Activated CD8-positive, alpha-beta memory T cell treated with anti-CD3 and anti-CD28 coated beads, Interleukin-2, amount 50 U/mL, for 4 hours (primary cell): ENCODE measurements at regions not wholly inside any gene's neighbourhood (a gene's known extent, or its start where the extent isn't known, plus 50 kb on each side); places are given as distances from the start of the nearest gene placed in this dataset.
"Not testable (repeated sequence)": the region's sequence is repeated elsewhere in the genome, so short reads cannot be mapped to it uniquely, and the experiment has no call there.

ENCODE experiments used
- DNase-seq: peaks from one replicate; pipeline ENCODE4 v3.0.0-alpha.2; 2020

DNA sequence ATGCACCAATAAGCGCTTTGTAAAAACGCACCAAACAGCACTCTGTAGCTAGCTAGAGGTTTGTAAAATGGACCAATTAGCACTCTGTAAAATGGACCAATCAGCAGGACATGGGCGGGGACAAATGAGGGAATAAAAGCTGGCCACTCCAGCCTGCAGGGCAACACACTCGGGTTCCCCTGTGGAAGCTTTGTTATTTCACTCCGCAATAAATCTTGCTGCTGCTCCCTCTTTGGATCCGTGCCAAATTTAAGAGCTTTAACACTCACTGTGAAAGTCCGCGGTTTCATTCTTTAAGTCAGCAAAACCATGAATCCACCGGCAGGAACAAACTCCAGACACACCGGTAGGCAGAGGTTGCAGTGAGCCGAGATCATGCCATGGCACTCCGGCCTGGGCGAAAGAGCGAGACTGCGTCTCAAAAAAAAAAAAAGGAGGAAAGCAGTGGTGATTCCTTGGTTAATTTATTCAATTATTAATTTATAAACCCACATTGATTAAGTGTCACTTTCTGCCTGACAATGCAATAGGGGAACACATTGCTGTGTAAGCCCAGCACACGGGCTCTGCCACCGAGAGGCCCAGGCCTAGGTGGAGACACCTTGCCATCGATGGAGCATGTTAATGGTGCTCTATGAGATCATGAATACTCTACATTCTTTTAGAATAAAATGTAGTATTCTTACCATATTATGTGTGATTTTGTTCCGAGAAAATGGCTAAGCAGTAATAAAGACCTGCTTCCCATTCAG, 687.6 kb upstream of the HS6ST1 start:
- DNase-seq: no peak

DNA sequence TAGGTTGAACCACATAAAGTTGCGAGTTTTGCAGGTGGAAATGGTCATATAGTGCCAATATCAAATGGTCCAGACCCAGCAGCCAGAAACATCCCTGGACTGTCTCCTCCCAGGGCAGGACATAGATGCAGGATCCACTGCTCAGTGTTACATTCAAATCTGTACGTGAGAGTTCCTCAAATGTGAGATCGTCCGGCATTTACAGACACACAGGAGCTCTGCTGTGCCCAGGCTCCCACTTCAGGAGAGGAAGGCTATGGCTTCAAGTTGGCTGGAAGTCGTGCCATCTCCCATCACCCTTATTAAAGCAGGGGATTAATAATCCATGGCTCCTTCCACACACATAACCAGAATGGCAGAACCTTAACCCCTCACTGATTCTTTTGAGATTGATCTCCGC, 688.2 kb upstream of the HS6ST1 start:
- no peak for DNase-seq

DNA sequence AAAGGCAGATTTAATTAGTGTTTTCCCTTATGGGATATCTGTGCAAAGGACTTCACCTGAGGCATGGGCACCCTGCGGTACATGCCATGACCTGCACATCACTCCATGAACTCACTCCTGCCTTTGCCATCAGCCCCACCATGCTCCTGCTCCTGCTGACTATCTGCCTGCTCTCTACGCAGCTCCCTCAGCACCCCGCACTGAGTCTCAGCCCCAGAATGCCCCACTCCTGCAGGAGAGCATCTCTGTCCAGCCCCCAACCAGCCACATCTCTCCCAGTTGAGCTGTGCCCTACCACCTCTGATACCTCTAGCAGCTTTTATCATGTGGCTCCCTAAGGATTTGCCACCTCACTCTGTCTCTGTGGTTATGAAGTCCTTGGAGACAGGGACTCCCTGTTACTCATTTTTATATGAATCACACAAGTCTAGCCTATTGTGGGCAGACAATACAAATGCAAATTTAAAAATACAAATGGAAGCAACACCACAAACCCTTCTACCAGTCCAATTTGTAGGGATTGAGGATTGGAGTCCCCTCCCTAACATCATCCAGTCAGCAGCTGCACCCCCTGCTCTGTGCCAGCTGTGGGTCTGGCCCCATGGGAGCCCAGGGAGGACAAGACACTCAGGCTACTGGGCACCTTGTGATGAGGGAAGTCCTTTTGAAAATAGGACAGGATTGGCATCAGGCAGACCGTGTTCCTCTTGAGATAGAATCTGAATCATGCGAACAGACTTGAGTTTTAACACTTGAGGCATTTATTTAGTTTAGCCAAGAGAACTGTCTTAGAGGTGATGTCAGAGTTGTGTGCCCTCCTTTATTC, 689.6 kb upstream of the HS6ST1 start:
- DNase-seq: no peak

DNA sequence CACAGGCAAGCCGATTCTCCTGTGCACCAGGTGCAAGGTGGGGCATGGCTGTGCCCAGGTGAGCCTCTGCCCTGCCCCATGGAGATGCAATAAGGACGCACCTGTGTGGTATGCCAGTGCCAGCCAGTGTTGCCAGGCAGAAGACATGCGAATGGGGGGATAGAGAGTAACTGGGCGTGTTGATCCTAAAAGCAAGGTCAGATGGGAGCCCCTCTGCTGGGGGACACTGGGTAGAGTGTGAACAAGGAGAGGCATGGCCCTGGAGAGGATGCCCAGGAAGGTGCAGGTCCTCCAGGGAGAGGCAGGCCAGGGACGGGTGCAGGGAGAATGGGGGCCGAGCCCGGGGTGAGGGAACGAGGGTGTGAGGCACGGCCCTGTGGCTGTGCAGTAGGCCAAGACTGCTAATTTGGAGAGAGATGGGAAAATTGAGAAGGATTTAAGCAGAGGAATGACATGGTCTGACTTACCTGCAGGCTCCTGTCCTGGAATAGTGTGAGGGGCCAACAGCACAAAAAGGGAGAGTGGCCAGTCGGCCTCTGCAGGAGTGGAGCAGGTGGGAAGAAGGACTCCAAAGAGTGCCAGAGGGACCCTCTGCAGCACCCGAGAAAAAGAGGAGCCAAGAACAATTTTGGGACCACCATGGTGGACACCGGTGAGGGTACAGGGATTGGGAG, 690.4 kb upstream of the HS6ST1 start:
- no peak for DNase-seq

DNA sequence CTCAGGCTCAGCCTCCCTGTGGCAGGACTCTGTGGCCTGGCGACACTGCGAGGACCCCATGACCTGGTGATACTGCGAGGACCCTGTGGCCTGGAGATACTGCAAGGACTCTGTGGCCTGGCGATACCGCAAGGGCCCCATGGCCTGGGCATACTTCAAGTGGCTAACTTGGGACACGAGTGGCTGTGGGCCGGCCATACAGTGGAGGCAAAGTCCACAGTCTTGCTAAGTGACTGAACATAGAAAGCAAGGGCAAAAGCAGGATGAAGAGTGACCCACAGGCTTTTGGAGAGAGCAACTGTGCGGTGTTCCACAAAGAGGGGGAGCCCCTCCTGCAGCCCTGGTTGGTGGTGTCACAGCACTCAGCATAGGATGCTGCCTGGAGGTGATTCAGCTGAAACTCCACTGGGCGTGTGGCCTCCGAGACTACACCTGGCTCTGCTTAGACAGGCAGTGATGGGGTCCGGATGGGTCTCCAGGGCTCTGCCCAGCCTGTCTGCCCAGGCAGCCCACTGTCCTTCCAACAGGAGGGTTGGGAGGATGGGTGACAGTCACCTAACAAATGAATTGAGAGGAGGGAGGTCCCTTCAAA, 691.0 kb upstream of the HS6ST1 start:
- DNase-seq: no peak

DNA sequence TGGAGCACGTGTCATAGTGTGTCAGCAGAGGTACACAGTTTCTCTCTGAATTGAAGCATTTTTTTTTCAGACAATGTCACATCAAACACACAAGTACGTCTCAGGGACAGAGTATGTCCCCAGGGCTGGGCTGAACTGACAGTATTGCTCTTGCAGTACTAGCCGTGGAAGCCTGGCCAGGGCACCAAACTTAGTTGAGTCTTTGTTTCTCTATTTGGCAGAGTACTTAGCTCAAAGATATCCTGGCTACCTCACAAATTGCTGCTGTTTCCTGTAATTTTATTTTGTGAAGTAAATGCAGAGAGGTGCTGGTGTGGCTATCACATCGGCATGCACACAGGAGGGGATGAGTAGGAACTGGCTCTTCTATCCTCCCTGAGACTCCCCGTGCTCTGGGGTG, 691.6 kb upstream of the HS6ST1 start:
- no peak for DNase-seq

DNA sequence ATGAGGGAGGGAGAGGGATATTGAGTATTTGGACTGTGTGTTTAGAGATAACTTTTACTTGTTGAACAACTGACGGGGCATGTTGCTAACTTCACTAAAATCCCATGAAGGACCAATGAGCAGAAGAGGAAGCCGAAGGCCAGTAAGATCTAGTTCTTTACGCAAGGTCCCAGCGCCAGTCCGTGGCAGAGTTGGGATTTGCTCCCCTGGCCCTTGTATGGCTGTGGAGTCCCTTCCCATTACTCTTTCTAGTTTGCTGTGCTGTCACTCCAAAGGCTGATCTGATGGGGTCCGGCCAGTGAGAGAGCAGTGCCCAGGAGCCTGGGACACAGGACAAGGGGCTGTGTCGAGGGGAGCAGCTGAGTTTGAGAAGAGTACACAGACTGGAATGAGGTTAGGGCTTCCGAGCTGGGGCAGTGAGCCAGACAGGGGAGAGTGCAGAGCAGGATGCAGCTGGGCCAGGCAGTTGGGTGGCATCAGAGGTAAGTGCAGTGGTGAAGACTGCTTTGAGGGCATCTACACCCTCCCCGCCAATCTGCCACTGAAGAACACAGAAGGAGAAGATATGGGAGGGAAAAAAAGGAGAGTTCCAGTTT, 692.9 kb upstream of the HS6ST1 start:
- DNase-seq: no peak

DNA sequence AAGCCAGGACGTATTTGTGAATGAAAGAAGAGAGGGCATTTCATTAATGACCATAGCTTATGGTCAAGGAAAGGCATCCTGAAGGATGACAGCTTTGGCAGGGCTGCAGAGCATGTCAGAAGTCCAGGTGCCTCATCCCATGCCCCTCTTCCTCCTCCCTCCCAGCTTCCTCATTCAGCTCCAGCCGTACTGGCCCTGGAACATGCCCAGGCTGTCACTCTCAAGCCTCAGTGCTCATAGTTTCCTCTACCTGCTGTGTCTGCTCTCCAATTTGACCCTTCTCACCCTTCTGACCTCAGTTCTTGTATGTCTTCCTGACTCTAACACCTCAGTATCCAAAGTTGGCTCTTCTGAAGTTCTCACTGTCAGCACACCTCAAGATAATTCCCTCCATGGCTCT, 695.8 kb upstream of the HS6ST1 start:
- DNase-seq: no peak

DNA sequence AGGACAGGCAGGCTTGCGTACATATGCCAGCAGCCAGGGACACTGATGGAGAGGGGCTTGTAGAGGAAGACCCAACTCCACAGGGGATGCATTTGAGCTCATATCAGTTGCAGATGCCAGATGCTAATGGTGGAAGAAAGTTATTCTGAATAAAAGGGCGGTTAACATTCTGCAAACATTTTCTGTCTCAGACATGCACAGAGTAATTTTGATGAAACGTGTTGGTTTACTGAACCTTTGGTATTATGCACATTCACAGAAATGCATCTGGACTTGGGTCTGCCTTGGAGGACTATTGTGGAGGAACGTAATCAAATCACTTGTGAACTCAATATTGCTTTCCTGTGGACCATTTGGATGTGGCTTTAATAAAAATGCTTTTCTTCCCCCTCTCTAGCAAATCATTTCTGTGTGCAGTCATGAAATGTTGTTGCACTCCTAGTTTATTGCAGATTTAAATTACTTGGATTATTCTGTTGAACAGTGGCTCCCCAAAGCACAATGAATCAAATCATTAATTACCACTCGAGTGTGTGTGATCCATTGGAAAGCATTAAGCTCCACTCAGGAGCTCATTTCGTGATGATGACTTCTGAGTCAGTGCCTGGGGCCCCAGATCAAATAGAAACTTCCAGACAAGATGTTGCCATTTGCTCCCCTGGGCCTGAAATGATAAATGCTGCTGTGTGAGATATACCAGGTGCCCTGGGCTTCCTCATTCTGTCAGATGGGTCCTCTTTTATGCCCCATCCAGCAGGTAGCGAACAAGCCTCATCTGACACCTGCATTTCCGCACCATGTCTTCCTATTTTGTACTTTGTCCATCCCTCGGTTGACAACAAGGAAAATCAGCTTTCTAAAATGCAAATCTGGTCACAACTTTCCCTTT, 697.0 kb upstream of the HS6ST1 start:
- no peak for DNase-seq

DNA sequence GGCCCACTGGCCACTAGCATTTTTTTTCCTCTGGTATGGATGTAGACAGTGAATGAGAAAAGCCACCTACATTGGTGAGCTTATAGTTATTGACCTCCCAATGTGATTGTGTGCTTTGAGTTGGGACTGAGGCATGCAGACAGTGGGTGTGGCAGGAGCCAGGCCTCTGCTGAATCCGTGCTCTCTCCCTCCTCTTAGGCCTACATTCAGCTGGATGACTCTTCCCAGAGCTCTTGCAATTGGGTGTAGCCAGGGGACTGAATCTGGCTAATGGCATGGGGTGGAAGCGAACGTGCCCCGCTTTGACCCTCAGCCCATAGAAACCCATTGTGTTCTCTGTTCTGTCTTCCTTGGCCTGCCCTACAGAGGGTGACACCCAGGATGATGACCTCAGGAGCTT, 698.3 kb upstream of the HS6ST1 start:
- DNase-seq: no peak

DNA sequence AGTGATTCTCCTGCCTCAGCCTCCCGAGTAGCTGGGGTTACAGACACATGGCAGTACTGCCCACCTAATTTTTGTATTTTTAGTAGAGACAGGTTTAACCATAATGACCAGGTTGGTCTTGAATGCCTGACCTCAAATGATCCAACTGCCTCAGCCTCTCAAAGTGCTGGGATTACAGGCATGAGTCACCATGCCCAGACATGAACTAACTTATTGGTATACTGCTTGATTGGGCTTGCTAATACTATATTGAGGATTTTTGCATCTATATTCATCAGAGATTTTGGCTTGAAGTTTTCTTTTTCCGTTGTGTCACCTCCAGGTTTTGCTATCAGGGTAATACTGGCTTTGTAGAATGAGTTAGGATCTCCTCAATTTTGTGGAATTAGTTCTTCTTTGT, 706.1 kb upstream of the HS6ST1 start:
- no peak for DNase-seq

DNA sequence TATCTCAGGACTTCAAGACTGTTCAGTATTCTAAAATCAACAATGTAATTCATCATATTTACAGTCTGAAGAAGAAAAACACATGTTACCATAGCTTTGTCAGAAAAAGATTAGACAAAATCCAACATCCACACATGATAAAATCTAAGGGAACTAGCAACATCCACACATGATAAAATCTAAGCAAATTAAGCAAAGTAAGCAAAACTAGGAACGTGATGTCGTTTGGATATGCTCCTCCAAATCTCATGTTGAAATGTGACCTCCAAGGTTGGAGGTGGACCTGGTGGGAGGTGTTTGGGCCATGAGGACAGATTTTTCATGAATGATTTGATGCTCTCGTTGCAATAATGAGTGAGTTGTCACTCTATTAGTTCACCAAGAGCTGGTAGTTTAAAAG, 717.3 kb upstream of the HS6ST1 start:
- DNase-seq: no peak

DNA sequence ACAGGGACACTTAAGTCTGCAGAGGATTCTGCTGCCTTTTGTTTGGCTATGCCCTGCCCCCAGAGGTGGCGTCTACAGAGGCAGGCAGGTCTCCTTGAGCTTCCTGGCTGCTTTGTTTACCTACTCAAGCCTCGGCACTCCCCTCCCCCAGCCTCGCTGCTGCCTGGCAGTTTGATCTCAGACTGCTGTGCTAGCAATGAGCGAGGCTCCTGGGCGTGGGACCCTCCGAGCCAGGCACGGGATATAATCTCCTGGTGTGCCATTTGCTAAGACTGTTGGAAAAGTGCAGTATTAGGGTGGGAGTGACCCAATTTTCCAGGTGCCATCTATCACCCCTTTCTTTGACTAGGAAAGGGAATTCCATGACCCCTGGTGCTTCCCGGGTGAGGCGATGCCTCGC, 725.0 kb upstream of the HS6ST1 start:
- DNase-seq: not testable (repeated sequence)

DNA sequence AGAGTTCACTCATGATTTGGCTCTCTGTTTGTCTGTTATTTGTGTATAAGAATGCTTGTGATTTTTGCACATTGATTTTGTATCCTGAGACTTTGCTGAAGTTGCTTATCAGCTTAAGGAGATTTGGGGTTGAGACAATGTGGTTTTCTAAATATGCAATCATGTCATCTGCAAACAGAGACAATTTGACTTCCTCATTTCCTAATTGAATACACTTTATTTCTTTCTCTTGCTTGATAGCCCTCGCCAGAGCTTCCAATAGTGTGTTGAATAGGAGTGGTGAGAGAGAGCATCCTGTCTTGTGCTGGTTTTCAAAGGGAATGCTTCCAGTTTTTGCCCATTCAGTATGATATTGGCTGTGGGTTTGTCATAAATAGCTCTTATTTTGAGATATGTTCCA, 727.8 kb upstream of the HS6ST1 start:
- not testable (repeated sequence) for DNase-seq

DNA sequence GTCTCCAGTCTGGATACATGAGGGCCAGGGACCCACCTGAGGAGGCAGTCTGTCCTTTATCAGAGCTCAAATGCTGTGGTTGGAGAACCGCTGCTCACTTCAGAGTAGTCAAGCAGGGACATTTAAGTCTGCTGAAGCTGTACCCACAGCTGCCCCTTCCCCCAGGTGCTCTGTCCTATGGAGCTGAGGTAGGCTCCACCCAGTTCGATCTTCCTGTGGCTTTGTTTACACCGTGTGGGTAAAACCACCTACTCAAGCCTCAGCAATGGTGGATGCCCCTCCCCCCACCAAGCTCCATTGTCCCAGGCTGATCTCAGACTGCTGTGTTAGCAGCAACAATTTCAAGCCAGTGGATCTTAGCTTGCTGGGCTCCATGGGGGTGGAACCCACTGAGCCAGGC, 731.4 kb upstream of the HS6ST1 start:
- no peak for DNase-seq

DNA sequence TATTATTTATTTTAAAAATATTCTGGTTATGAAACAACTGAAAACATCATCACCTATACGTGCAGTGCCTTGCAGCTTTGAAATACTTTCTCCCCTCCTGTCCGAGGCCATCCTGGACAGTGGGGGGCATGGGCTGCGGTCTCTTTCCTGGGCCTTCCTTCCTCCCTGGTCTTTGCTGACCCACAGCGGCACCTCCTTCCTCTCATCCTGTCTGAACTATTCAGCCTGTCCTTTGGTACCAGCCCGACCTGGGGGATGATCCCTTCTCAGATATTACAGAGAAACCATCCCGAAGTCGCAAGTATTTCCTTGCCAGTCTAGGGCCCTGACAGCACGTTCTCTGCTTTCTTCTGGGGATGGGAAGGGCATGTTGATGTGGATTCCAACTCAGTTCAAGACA, 736.6 kb upstream of the HS6ST1 start:
- no peak for DNase-seq

DNA sequence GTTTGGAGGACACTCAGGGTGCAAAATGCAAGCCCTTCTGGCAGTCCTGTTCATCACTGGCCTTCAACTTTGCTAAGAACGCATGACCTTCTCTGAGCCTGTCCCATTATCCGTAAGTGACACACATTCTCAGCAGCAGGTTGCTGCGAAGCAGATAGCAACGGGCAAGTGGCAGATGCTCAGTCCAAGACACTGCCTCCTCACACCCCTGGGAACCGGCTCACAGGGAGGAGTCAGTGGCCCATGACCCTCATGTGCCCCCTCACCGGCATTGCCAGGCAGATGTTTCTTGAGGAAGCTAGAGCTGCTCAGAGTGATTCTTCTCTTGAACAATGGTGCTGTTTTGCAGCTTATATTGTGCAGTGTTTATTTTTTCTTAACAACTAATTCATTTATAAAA, 737.2 kb upstream of the HS6ST1 start:
- no peak for DNase-seq

DNA sequence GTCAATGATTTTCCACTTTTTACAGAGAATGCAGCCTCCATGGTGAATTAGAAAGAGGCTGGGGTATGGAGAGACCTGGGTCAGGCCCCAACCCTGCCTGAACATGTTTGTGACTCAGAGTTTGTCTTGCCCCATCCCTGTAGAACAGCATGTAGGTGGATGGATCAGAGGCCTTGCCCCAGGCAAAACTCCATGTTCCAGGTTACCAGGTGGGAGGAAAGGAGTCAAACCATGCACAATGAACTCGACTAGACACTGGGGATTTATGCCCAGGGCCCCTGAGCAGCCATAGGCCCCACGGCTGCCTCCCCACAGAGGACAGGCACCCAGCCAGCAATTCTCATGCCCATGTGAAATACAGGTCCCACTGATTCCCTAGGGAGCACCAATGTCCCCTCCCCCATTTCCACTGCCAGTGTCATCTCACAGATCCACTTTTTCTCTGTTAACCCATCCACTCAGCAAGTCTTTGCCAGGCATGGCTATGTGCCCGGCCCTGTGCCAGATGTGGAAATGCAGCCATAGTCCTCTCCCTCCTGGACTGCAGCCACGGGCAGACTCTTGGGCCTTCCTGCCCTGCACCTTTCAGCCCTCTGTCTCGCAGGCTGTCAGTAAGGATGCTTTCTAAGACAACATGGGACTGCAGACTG, 737.8 kb upstream of the HS6ST1 start:
- no peak for DNase-seq

DNA sequence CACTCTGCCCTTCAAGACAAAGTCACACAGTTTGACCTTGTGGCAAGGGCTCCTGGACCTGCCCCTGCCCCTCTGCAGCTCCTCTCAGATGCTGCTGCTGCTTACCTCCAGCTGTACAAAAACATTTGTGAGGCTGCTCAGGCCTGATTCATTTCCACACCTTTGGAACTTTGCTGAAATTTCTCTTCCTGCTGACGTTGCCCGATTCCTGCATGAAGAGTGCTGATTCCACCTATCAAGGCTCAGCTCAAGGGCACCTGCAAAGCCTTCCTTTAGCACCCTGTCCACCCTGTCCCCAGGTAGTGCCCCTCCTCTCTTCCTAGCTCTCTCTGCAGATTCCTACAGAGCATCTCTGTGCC, 738.3 kb upstream of the HS6ST1 start:
- no peak for DNase-seq

DNA sequence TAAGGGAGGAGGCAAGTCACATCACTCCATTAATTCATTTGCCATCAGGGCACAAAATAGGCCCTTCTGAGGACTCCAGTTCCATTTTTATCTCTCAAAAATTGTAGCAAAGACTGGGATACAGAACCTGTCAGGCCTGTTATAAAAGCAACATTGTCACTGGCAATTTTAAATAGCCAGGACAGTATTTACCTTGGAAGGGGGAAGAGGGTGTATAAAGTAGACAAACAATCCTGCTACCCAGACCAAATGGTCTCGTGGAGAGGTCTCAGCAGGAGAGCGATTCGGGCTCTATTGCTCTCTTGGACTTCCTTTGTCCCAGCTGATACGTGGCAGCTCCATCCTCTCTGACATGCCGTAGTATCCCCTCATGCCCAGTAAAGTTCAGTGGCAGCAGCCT, 740.3 kb upstream of the HS6ST1 start:
- no peak for DNase-seq

DNA sequence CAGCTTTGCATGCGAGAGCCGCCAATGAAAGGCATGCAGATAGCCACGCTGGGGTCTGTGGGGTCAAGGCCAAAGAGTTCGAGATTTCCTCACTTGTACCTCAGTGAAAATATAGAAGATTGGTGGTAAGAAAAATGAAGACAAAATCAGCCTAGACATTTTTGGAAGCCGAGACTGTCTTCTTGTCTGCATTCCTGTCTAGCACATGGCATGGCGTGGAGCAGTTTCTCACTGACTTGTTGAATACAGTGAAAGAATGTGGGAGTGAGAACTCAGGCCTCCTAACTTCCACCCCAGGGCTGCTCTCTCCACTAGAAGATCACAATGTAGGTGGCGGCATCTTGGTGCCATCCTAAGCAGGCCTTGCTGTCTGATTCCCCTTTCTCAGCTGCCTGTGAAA, 740.8 kb upstream of the HS6ST1 start:
- no peak for DNase-seq
